GM21447 (cell line): ENCODE measurements at regions not wholly inside any gene's neighbourhood (a gene's known extent, or its start where the extent isn't known, plus 50 kb on each side); places are given as distances from the start of the nearest gene placed in this dataset.
"Not testable (repeated sequence)": the region's sequence is repeated elsewhere in the genome, so short reads cannot be mapped to it uniquely, and the experiment has no call there.

Experiments used
- ATAC-seq: cut with Tn5 transposase; IDR thresholded peaks from one replicate; pipeline ENCODE4 v1.9.1; 2021; ENCODE audit not compliant: unreplicated experiment

DNA sequence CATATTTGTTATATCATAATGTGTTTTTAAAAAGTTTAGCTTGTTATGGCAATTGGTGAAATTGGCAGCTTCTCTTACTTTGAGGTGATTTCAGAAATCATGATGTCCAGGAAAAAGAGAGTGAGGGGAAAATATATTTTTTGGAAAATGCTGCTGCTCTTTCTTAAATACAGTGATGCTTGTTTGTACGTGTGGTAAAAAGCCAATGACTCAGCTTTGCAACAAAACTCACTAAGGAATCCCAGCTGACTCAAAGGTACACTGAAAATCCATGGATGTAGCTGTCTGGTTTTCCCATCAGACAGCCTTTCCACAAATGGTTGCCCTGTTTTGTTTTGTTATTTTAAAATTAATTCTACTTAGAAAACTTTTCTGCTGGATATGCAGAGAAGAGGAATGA lies 306.4 kb upstream of the PAPPA start:
- no peak for ATAC-seq

DNA sequence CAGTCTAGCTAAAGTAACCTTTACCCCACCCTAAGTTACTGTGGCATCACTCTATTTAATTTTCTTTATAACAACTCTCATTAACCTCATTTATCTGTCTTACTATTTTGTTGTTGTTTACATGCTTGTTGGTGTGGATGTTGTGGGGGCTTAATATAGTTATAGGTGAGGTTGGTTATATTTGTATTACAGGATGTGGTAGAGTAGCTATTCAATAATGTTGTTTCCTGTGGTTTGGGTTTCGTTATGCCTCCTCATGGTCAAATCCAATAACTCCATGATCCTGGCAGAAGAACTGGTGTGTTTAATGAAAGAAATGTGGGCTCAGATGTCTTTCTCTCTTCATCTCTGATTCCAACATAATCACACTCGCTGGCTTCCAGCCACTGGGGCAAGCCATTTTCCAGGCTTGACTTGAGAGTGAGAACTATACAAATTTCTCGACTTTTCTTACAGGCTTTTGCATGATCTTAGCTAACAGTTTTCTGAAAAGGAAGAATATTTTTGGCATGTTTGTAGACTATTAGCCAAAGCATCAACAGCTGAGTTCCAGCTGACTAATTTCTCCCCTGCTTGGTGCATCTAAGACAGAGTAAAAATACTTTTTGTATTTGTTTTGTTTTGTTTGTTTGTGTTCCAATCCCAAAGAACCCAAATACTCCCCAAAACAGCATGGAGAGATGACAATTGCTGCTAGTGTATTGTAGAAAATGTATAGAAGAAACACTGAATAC lies 303.7 kb upstream of the PAPPA start:
- no peak for ATAC-seq

DNA sequence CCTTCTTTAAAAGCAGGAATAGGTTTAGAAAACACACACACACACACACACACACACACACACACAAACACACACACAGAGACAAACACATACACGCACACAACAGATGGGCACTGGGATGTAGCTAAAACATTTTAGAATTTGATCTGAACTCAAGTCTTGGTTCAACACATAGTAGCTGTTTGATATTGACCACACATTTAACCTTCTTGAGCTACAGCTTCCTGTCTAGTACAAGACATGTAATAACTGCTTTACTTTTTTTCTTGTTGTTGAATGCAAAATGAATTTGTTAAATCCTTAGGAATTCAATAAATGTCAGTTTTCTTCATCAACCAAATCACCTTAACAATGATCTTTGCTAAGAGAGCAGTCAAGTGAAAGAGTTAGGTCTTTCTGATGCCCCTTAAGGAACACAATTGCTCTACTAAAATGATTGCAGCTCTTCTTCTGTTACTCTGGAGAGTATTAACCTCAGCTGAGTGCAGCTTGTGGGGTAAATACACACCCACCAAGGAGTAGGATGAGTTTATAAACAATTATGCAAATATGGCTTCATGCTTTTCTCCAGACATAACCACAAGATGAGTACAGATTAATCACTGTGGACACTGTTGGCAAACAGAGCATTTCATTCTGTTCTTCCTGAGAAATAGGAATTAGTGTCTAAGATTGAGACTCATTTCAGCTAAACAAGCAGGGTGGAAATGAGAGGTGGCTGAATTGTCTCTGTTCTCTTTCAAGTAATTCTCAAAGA lies 302.9 kb upstream of the PAPPA start:
- ATAC-seq = no peak

DNA sequence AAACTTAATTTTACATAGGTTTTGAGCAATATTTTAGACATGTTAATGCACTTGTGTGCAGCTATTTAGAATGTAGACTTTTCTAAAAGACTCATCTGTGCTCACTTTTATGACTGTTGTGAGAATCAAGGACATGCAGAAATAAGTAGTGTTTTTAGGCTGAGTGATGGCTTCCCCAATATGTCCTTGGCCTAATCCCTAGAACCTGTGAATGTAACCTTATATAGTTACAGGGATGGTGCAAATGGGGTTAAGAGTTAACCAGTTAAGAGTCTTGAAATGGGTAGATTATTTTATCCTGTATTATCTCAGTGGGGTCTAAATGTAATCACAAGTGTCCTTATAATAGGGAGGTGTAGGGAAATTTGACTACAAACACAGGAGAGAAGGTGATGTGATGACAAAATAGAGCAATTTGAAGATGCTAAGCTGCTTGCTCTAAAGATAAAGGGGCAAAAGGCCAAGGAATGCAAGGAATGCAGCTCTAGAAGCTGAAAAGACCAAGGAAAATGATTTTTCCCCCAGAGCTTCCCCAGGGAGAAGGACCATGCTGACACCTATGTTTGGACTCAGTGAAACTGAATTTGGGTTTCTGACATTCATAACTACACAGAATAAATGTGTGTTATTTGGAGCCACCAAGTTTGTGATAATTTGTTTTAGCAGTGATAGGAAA lies 298.0 kb upstream of the PAPPA start:
- ATAC-seq = no peak

DNA sequence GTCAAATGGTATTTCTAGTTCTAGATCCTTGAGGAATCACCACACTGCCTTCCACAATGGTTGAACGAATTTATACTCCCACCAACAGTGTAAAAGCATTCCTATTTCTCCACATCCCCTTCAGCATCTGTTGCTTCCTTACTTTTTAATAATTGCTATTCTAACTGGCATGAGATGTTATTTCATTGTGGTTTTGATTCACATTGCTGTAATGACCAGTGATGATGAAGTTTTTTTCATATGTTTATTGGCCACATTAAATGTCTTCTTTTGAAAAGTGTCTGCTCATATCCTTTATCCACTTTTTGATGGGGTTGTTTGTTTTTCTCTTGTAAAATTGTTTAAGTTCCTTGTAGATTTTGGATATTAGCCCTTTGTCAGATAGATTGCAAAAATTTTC lies 295.2 kb upstream of the PAPPA start:
- not testable (repeated sequence) for ATAC-seq

DNA sequence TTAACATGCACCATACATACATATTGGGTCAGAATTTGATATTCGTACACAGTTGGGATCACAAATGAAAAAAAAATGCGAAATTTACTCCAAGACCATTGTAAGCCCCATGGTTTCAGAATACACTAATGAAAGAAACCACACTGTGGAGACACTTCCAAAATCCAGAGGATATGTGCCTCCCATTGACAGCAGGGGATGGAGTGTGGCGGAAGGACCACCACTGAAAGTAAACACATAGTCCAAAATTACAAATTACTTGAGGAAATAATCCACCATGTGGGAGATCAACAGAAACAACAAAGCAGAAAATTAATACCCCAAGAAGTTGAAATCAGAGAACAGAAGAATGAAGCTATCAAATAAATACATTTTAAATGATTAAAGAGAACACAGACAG lies 291.6 kb upstream of the PAPPA start:
- ATAC-seq = no peak

DNA sequence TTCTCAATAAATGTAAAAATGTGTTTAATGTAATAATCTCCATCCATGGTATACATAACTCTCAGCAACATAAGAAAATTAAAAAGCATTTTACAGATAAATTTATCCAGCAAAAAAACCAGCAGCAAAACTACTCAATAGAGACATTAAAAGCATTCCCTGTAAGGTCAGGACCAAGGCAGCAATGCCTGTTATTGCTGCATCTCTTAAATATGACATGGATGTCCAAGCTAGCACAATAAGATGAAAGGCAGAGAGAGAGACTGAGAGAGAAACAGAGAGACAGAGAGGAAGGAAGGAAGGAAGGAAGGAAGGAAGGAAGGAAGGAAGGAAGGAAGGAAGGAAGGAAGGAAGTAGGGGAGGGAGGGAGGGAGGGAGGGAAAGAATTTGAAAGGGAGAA lies 289.0 kb upstream of the PAPPA start:
- ATAC-seq = no peak

DNA sequence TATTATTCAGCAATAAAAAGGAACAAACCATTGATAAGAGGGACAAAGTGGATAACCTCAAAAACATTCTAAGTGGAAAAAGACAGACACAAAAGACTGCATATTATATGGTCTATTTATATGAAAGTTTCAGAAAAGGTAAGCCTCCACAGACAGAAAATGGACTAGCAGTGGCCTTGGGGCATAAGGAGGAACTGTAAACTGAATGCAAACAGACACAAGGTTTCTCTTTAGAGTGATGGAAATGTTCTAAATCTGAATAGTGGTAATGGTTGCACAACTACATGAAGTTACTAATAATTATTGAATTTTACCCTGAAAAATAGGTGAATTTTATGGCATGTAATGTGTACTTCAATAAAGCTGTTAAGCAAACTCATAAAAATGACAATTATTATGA lies 286.3 kb upstream of the PAPPA start:
- no peak for ATAC-seq

DNA sequence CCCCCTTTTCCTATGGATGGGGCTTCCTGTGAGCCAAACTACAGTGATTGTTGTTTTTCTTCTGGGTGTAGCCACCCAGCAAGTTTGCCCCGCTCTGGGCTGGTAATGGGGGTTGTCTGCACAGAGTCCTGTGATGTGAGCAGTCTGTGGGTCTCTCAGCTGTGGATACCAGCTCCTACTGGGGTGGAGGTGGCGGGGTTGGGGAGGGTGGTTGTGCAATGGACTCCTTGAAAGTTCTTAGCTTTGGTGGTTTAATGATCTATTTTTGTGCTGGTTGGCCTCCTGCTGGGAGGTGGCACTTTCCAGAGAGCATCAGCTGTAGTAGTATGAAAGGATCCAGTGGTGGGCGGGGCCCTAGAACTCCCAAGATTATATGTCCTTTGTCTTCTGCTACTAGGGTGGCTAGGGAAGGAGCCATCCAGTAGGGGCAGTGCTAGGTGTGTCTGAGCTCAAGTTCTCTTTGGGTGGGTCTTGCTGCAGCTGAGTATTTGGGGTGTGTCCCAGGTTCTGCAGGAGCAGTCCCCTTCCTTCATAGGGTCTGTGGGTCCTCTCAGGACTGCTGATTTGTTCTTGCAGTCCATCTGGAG lies 275.6 kb upstream of the PAPPA start:
- ATAC-seq = no peak

DNA sequence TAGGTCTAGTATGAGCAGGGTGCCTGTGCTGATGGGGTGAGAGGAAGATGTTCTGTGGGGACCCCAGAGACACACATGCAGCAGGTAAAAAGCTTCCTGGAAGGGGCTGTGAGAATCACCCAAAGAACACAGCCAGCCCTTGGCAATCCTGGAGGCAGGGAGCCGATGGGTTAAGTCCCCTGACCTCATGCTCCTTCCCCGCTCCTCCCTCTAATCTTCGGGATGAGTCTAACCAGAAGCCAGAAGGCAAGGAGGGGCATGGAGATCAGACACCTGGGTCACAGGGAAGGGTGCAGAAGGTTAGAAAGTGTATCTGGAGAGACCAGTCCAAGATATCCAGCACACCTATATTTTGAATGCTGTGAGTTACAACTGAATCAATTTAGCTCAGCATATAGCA lies 274.1 kb upstream of the PAPPA start:
- no peak for ATAC-seq

DNA sequence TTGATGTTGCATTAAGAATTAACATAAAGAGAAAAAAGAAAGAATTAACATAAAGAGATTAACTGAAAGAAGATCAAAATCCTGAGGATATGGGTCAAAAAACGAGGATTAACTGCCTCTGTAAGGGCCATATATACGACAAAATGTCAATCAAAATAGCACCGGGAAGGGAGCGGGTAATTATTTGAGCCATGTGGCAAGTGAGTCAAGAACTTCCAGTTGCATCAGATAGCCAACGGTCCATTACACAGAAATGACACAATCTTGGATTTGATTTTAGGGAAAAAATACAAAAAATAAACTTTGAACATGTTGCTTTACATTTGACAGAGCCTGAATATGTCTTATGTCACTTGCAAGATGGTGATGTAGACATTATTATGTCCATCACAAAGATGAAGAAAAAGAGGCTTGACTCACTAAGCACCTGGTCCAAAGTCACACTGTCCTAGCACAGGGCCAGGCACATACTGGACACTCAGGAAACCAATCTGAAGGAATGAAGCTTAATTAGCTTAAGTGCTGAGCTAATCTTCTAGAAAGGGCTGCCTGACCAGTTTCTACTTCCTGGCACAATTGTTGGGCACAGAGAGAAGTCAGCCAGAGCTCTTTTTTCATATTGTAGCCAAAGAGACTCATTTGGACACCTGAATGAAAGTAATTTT lies 273.2 kb upstream of the PAPPA start:
- ATAC-seq = no peak

DNA sequence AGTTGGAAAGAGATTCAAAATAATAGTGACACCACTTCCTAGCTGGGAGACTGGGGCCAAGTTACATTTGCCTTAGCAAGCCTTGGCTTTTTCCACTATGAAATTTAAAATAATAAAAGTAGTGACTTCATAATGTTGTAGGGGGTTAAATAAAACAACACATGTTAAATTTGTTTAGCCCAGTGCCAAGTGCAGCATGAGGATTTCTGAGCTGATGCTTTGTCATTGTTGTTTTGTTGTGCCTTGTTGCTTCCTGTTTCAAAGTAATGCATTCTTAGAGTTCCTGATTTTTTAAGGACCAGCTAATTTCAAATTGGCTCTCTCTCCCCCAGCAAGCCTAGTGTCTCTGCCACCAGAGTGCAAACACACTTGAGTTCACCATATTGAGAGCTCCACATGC lies 270.7 kb upstream of the PAPPA start:
- no peak for ATAC-seq

DNA sequence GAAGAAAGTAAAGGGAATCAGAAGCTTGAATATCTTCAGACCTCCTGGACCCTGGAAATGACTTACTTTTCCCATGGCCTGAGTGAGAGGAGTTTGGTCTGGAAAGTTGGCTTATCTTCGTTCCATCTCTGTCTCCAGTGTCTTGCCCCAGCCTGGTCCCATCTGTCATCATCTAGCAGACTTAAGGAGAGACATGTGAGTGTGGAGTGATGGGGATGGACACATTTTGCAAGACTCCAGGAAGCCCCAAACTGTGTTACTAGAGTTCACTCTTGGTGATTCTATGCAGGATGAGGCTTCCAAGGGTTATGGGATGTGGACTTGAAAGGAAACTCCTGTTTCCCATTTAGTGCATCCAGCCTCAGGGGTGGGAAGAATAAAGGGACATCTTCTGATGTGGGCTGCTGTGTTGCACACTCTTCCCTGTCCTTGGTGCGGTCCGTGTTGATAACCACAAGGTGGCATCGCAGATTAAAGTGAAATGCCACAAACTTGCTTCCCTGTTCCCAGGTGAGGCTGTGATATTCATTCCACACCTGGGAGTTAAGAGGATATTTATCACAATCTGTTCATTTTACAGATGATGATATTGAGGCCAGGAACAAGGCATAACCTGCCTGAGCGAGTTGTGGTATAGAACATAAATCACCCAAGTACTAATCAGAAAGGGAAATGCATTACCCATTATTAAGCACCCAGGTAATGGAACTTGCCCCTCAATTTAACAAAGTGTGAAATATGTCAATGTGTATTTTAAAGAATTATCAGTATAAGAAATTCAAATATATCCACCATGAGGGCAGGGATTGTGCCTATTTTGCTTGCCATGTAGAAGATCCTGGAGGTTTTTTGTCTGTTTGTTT lies 269.9 kb upstream of the PAPPA start:
- no peak for ATAC-seq

DNA sequence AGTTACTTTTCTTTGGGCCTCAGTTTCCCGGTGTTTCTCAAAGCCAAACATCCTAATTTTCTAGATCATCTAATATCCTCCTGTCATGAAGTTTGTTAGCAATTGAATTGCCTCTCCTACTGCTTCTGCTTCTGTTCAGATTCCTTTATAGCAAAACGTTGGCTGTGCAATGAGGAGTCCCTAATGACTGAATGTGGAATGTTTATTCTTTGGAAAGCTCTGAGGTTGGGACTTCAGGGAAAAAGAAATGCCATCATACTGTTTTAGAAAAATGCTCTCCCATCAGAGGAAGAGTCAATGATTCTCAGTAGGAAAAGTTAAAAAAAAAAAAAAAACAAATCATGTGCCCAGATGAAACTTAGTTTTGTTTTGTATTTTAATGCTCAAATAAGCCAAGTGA lies 268.7 kb upstream of the PAPPA start:
- no peak for ATAC-seq

DNA sequence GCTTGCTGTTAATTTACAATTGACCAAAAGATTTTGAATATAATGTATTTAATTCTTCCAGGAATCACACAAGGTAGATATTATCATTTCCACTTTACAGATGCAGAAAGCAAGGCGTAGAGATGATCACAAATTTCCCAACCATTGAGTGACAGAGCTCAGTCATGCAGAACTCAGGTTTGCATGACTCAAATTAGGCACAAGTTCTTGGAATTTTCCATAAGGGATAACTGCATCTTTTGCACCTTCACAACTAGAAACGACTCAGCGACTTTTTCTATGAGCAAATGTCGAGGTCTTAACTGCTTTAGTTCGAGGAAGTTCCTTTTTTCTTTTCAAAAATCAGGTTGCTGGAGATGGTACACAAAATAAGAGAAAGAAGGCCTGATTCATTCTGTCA lies 265.5 kb upstream of the PAPPA start:
- ATAC-seq = no peak

DNA sequence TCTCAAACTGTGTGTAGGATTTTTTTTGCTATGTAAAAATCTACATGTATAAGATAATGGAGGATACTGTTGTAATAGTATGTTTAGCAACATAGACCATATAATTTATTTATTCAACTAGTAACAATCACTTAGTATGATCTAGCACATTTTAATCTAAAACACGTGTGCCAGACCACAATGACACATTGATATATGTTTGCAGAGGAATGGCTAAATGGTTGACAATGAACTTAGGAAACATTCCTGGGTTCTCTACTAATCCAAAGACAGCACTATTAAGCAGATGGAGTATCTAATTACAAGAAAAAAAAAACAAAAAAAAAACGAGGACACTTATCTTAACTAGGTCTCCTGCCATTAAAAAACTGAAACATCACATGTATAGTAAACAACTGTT lies 261.7 kb upstream of the PAPPA start:
- ATAC-seq = no peak

DNA sequence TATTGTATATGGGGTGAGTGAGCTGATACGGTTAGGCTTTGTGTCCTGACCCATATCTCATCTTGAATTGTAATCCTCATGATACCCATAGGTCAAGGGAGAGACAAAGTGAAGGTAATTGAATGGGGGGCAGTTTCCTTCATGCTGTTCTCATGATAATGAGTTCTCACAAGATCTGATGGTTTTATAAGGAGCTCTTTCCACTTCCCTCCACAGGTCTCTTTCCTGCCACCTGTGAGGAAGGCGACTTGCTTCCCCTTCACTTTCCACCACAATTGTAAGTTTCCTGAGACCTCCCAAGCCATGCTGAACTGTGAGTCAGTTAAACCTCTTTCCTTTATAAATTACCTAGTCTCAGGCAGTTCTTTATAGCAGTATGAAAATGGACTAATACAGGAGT lies 255.1 kb upstream of the PAPPA start:
- ATAC-seq = not testable (repeated sequence)

DNA sequence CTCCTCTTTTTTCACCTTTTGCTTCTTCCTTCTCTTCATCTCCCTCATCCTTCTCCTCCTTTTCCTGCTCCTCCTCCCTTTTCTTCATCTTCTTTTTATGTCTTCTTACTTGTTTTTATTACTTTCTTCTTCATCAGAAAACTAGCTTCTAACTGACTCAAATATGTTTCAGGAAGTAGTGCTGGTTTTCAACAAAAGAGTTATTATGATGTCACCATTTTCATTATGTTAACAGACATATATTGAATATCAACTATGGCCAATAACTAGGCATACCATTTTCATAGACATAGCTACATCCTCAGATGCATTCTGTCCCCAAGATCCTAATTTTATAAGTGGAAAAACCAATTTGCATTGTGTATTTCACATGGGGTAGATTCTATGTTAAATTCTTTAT lies 252.9 kb upstream of the PAPPA start:
- ATAC-seq = no peak

DNA sequence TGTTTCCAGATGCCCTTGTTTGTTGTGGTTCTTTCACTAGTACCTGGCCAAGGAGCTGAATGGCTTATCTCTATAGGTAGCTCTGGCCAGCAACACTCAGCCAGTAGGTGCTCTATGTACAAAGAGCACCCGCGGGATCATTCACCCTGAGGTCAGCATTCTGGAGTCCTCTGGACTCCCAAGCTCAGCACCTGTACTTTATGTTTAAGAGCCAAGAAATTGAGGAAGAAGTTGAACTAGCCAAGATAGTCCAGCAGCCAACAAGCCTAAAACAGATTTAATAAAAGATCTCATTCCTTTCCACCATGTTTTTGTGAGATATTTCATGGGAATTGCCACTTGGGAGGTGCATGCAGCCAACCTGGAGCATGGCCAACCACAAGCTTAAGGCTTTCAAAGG lies 242.6 kb upstream of the PAPPA start:
- ATAC-seq = no peak

DNA sequence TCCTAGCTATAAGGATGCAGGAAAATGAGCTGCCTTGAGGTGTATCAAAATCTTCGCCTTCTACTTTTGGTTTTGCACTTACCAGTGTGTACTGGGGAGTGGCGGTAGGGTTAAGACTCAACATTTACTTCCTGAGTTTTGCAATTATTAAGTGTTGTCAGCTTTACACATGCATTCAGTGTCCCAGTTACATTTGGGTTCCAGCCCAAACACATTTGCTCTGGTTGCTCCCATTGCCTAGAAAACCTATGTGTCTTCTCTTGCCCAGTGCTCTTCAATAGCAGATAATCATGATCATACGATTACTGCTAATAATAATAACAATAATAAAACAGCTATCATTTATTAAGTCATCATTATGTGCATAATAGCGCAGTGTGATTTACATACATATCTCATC lies 241.5 kb upstream of the PAPPA start:
- no peak for ATAC-seq
